ENCODE measurements at regions not wholly inside any gene's neighbourhood (a gene's known extent, or its start where the extent isn't known, plus 50 kb on each side); places are given as distances from the start of the nearest gene placed in this dataset.

GRCh38 chr16:14325502-14326401 is 254.6 kb downstream of the MRTFB start:
- intact Hi-C loops (cut with DNase I): no loop called here
- peaks cover 0 to 12% (median 0%) of the 10 kb centered on the region in 3 donors for H3K4me1 ChIP-seq
- 83 to 84% methylated on average over 16 of the region's 16 CpGs for WGBS, 2 donors
- no peak for DNase-seq
- no peak overlapping the region for H3K4me3 ChIP-seq
- H3K9me3 ChIP-seq: no peaks in the 10 kb centered on the region
- peak overlapping the region in 1 of 4 donors; percentile 29 for H3K27ac ChIP-seq
- no peak for TF ChIP-seq CTCF (IDR thresholded peaks at IDR 0.05)
- TF ChIP-seq POLR2A (IDR thresholded peaks at IDR 0.05): no peak
- peaks cover 0 to 21% (median 5%) of the 10 kb centered on the region in 3 donors for H3K36me3 ChIP-seq
- no peaks in the 10 kb centered on the region for H3K27me3 ChIP-seq

DNA sequence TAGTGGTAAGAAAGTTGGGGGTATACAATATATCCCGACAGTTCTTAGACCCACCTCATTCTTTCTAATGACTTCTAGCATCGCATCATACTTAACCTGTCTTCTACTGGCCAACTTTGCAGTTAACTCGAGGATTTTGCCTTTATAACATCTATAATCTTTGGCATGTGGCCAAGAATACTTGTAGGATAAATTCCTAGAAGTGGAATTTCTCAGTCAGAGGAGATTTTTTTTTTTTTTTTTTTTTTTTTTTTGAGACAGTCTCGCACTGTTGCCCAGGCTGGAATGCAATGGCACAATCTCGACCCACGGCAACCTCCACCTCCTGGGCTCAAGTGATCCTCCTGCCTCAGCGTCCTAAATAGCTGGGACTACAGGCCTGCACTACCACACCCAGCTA is 253.5 kb downstream of the MRTFB start:
- Histone ChIP-seq H3K4me1 (peaks cover 0 to 12% (median 0%) of the 10 kb centered on the region in 3 donors), H3K4me3 (no peak overlapping the region), H3K9me3 (no peaks in the 10 kb centered on the region), H3K27ac (peak overlapping the region in 1 of 4 donors; percentile 29), H3K36me3 (peaks cover 0 to 21% (median 5%) of the 10 kb centered on the region in 3 donors), H3K27me3 (no peaks in the 10 kb centered on the region)
- 57 to 62% methylated on average over 7 of the region's 7 CpGs for WGBS, 2 donors
- intact Hi-C loops (cut with DNase I): no loop called here
- no peak for TF ChIP-seq CTCF (IDR thresholded peaks at IDR 0.05)
- TF ChIP-seq POLR2A (IDR thresholded peaks at IDR 0.05): no peak
- DNase-seq: no peak

DNA sequence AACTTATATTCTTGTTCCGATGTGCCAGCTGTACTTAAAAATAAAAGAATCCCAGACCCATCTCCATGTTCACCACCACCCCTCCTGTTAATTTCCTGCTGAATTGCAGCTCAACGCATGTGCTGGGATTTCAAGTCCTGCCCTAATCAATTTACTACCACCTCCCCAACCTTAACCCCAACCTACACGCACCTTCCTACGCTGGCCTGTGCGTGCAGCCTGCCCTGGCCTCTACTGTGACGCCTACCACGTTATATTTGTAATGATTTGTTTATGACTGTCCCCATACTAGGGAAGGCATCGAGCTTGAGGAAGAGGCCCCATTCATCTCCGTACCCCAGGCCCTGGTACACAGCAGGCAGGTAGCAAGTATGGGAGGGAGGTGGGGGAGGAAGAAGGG is 251.1 kb downstream of the MRTFB start:
- WGBS, 2 donors: 85 to 88% methylated on average over 5 to 8 of the region's 9 CpGs

DNA sequence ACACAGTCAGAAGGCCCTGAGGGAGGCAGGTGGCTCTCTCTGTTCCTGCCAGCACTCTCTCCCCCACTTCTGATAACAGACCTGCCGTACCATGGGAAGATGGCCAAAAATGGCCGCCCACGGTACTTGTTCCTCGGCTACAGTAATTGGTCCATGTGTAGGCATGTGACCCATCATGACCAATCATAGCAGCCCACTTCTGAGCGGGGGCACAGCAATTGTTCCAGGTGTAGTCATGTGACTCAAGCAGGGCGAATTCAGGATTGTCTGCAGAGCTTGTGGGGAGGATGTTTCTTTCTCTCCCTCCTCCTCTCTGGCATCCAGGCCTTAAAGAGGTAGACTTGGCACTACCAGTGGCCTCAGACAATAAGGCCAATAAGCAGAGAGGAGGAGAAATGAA is 250.4 kb downstream of the MRTFB start:
- WGBS, 2 donors: 66 to 93% methylated on average over 4 to 6 of the region's 6 CpGs
- Histone ChIP-seq H3K4me1 (peaks cover 0 to 9% (median 0%) of the 10 kb centered on the region in 3 donors), H3K9me3 (no peaks in the 10 kb centered on the region), H3K27me3 (no peaks in the 10 kb centered on the region), H3K4me3 (no peak overlapping the region), H3K36me3 (no peaks in the 10 kb centered on the region), H3K27ac (no peak overlapping the region)
- intact Hi-C loops (cut with DNase I): no loop called here
- no peak for TF ChIP-seq CTCF (IDR thresholded peaks at IDR 0.05)
- no peak for TF ChIP-seq POLR2A (IDR thresholded peaks at IDR 0.05)
- DNase-seq: no peak

More for the DNA sequence above, 251.1 kb downstream of the MRTFB start:
- H3K36me3 ChIP-seq: peaks cover 0 to 3% (median 0%) of the 10 kb centered on the region in 3 donors
- H3K27ac ChIP-seq: no peak overlapping the region
- H3K4me1 ChIP-seq: peaks cover 0 to 12% (median 0%) of the 10 kb centered on the region in 3 donors
- intact Hi-C loops (cut with DNase I): no loop called here
- no peaks in the 10 kb centered on the region for H3K27me3 ChIP-seq
- no peak overlapping the region for H3K4me3 ChIP-seq
- no peak for TF ChIP-seq CTCF (IDR thresholded peaks at IDR 0.05)
- no peak for TF ChIP-seq POLR2A (IDR thresholded peaks at IDR 0.05)
- no peak for DNase-seq
- H3K9me3 ChIP-seq: no peaks in the 10 kb centered on the region

DNA sequence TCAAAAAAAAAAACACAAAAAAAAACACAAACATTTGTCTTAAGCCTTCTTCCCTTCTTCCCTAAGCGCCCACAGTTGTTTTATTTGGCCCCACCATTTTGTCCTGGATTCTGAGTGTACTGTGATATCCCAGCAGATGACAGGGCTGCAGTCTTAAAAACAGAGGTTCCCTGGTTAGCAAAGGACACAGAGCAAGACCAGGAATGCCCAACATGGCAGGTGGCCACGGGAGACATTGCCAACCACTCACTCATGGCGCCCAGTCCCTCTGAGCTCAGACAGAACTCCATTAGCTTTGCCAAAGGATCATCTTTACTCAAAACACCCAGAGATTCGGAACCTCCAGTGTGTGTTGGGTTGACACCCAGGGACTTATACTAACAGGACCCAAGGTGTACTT is 249.3 kb downstream of the MRTFB start:
- DNase-seq: no peak
- Histone ChIP-seq H3K27me3 (no peaks in the 10 kb centered on the region), H3K4me1 (no peaks in the 10 kb centered on the region), H3K36me3 (no peaks in the 10 kb centered on the region), H3K9me3 (no peaks in the 10 kb centered on the region), H3K4me3 (no peak overlapping the region), H3K27ac (no peak overlapping the region)
- WGBS, 2 donors: 92 to 98% methylated on average over 2 to 3 of the region's 4 CpGs
- TF ChIP-seq CTCF (IDR thresholded peaks at IDR 0.05) (no peak), POLR2A (IDR thresholded peaks at IDR 0.05) (no peak)
- intact Hi-C loops (cut with DNase I): no loop called here
